ENCODE measurements at regions not wholly inside any gene's neighbourhood (a gene's known extent, or its start where the extent isn't known, plus 50 kb on each side); places are given as distances from the start of the nearest gene placed in this dataset.

- DNase-seq: no peak
- ATAC-seq: no peak
- intact Hi-C loops (cut with micrococcal nuclease): no loop called here
These were observed 202.7 kb downstream of the FOXL1 start for GRCh38 chr16:86781046-86781445.

GRCh38 chr16:86783636-86784626 is 205.6 kb downstream of the FOXL1 start:
- intact Hi-C loops (cut with micrococcal nuclease): no loop called here
- ATAC-seq: no peak
- DNase-seq: no peak

DNA sequence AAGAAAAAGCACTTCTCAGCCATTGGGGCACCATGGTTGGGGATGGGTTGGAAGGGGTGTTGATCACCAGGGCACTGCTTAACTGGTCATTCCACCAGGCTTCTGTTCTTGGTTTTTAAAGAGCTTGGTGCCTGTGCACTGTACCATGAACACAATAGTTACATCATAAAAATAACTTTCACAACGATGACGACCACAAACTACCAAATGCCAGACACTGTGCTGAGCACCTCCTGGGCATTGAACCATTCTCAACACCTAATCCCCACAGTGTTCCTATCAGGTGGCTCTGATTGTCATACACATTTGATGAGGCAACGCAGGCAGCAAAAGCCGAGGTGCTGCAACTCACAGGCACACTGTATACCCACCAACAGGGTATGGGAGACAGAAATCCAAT is 208.0 kb downstream of the FOXL1 start:
- DNase-seq (no peak), ATAC-seq (no peak)
- intact Hi-C loops (cut with micrococcal nuclease): no loop called here

DNA sequence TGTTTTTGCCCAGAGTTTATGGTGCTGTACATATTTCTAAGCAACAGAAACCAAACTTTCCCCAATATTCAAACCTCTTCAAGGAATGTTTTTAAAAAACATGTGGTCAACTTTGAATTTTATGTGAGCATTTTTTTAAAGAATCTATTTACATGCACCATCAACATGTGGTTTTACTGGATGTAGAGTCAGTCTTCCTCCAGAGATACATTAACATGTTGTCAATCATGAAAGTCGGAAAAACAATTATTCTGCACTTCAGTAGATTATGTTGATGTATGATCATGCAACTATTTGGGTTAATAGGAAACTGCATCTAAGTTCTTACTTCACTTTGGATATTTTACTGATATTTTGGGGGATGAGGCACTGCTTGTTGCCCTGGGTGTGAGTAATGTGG is 208.6 kb downstream of the FOXL1 start:
- intact Hi-C loops (cut with micrococcal nuclease): no loop called here
- ATAC-seq: no peak
- no peak for DNase-seq

GRCh38 chr16:86787538-86787937 is 209.2 kb downstream of the FOXL1 start:
- DNase-seq (no peak), ATAC-seq (no peak)
- intact Hi-C loops (cut with micrococcal nuclease): no loop called here

GRCh38 chr16:86789621-86790051 is 211.3 kb downstream of the FOXL1 start:
- ATAC-seq: no peak
- DNase-seq: no peak
- intact Hi-C loops (cut with micrococcal nuclease): no loop called here

DNA sequence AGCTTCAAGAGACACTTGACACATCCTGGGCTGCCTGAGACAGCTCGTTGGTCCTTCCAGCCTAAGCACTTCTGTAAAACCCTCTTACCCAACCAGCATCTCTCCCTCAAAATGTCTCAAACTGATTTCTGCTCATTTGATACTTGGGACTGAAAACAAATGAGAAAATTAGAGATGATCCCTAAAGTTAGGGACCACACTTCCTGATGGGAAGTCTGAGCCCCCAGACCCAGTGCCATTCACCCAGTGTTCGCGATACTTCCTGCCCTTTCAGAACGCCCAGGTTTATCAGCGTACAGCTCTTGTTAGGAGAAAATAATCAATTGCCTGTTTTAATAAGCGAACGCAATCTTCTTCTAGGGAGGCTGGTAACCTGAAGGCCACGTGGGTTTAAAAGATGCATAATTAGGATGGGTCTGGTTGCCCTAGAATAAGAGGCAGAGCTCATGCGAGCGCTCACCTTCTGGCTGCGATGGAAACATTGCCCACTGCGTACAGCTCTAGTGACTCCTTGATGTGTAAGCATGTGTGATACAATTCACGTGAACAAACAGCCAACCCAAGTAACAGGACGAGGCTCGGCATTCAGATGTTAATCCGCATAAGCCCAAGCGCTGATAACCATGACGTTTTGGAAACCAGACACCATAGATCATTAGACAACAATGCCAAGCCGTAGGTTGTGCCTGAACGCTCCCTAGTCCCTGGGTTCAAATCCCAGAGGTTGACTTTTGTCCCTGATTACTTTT is 213.1 kb downstream of the FOXL1 start:
- ATAC-seq (no peak), DNase-seq (no peak)
- intact Hi-C loops (cut with micrococcal nuclease): no loop called here

DNA sequence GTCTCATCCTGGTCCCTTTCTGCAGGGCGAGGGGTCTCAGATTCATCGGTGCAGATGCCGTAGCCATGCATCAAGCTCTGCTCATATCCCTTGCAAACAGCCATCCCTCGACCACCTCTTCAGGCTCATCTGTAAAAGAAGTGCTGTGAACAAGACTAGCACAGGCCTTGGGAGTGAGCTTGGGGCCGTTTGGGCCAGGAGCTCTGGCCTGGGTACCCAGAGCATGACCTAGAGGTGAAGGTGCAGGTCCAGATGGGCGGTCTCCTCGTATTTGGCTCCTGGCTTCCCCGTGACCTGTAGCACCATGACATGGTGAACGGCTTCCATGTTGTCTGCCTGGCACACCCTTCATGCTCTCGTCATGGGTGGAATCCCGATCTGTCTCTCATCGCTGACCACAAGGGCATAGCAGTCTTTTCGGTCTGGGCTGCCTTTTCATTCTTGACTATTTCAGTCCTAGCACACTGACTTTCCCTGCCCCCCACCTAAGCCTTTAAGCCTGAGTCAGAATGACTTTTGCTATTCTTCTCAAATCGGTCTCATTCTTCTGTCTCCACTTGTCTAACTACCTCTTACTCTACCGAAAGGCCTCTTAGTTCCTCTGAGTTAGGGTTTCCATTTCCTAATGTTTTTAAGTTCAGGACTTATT is 216.0 kb downstream of the FOXL1 start:
- no peak for ATAC-seq
- DNase-seq: no peak
- intact Hi-C loops (cut with micrococcal nuclease): no loop called here

DNA sequence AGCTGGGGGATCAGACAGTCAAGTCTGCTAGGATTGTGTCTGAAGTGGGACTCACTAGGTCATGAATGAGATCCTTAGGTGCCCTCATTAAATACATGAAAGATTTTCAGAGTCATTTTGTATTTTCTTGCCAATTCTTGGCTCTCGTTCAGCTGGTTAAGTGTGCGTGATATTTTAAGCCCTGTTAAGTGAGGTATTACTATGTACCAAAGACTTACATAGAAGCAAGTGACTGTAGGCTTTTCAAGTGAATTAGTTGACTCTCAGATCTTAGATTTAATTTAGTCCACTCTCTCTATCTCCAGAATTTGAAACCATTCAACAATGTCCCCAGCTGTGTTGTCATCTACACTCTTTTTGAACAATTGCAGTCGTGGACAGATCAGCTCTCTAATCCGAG is 219.4 kb downstream of the FOXL1 start:
- intact Hi-C loops (cut with micrococcal nuclease): no loop called here
- DNase-seq (no peak), ATAC-seq (no peak)

GRCh38 chr16:86798247-86799041 is 220.1 kb downstream of the FOXL1 start:
- intact Hi-C loops (cut with micrococcal nuclease): no loop called here
- DNase-seq: no peak
- ATAC-seq: peak; percentile 61

GRCh38 chr16:86799367-86799766 is 221.0 kb downstream of the FOXL1 start:
- DNase-seq (no peak), ATAC-seq (no peak)
- intact Hi-C loops (cut with micrococcal nuclease): no loop called here

DNA sequence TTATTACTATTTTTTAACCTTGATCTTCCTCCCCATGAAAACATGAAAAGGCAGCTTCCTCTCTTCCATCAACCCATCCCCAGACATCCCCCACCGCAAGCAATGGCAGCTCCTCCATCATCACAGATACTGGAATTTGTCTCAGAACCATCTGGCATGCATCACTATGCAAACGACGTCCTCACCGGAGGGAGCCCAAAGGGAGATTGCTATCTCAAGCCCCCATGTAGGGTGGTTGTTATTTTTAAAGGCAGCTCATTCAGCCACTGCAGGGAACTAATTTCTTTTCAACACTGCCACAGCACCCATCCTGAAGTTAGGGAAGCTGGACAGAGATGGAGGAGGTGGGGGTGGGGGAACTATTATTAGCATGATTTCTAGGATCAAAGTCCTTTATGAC is 222.5 kb downstream of the FOXL1 start:
- no peak for DNase-seq
- intact Hi-C loops (cut with micrococcal nuclease): no loop called here
- no peak for ATAC-seq

GRCh38 chr16:86802013-86802412 is 223.7 kb downstream of the FOXL1 start:
- DNase-seq (no peak), ATAC-seq (no peak)
- intact Hi-C loops (cut with micrococcal nuclease): no loop called here

DNA sequence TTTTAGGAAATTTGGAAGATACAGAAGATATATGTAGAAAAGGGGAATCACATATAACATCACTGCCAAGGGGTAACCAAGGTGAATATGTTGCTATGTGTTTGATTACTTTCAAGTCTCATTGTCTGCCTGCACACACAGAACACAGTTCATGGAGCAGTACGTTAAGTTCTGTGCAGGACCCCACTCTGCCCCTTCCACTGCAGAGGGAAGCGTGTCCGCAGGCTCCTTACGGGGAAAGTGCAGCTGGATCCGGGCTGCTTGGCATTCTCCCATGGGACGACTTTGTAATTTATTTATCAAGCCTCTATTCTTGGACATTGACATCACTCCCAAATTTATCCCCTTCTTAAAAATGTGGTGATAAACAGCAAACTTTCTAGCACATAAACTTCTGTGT is 226.8 kb downstream of the FOXL1 start:
- DNase-seq: no peak

GRCh38 chr16:86806181-86806837 is 228.0 kb downstream of the FOXL1 start:
- intact Hi-C loops (cut with micrococcal nuclease): no loop called here
- no peak for DNase-seq
- no peak for ATAC-seq

More for the DNA sequence above, 226.8 kb downstream of the FOXL1 start:
- peak; percentile 69 for ATAC-seq
- intact Hi-C loops (cut with micrococcal nuclease): no loop called here

- DNase-seq (no peak), ATAC-seq (no peak)
- intact Hi-C loops (cut with micrococcal nuclease): no loop called here
These were observed 228.5 kb downstream of the FOXL1 start for GRCh38 chr16:86806838-86807351.

- ATAC-seq (no peak), DNase-seq (no peak)
- intact Hi-C loops (cut with micrococcal nuclease): no loop called here
These were observed 230.6 kb downstream of the FOXL1 start for GRCh38 chr16:86808863-86809444.

GRCh38 chr16:86809458-86809955 is 231.2 kb downstream of the FOXL1 start:
- intact Hi-C loops (cut with micrococcal nuclease): no loop called here
- no peak for ATAC-seq
- DNase-seq: no peak

Data from left ventricle myocardium superior (tissue), 1 donor.